Trophoblast cell (in vitro differentiated cells and primary cell): ENCODE measurements at regions not wholly inside any gene's neighbourhood (a gene's known extent, or its start where the extent isn't known, plus 50 kb on each side); places are given as distances from the start of the nearest gene placed in this dataset.

Experiments
- DNase-seq, 2 donors: peaks; one replicate each; pipeline ENCODE4 v3.0.0-alpha.2; 2016
- H2AFZ ChIP-seq: 2 replicates; pipeline ENCODE4 v1.6.1; 2013; ENCODE audit warnings: low read length, moderate library complexity, mild to moderate bottlenecking; ENCODE audit not compliant: insufficient read depth, poor library complexity
- H2AK5ac ChIP-seq: 2 replicates; pipeline ENCODE4 v1.6.1; 2013; ENCODE audit warnings: mild to moderate bottlenecking, low read length
- H2BK120ac ChIP-seq: 2 replicates; pipeline ENCODE4 v1.6.1; 2013; ENCODE audit warnings: low read length, mild to moderate bottlenecking, moderate library complexity; ENCODE audit not compliant: insufficient read depth, poor library complexity
- H2BK12ac ChIP-seq: 2 replicates; pipeline ENCODE4 v1.6.1; 2013; ENCODE audit warnings: mild to moderate bottlenecking, low read length, moderate library complexity
- H2BK5ac ChIP-seq: 2 replicates; pipeline ENCODE4 v1.6.1; 2013; ENCODE audit warnings: low read length, low read depth, moderate library complexity, mild to moderate bottlenecking; ENCODE audit not compliant: poor library complexity
- H3K14ac ChIP-seq: 2 replicates; pipeline ENCODE4 v1.6.1; 2013; ENCODE audit warnings: mild to moderate bottlenecking, low read length
- H3K18ac ChIP-seq: 2 replicates; pipeline ENCODE4 v1.6.1; 2013; ENCODE audit warnings: mild to moderate bottlenecking, low read length
- H3K23ac ChIP-seq: 2 replicates; pipeline ENCODE4 v1.6.1; 2013; ENCODE audit warnings: low read length
- H3K27ac ChIP-seq: 2 replicates; pipeline ENCODE4 v1.5.1; 2013; ENCODE audit warnings: low read depth, mild to moderate bottlenecking, inconsistent platforms, low read length, moderate library complexity
- H3K27me3 ChIP-seq: 2 replicates; pipeline ENCODE4 v1.6.1; 2013; ENCODE audit warnings: inconsistent platforms, mild to moderate bottlenecking, low read length, moderate library complexity; ENCODE audit not compliant: insufficient read depth
- H3K36me3 ChIP-seq, 2 experiments: 1 replicate in 1 of 2; 2 replicates in 1 of 2; pipeline ENCODE4 v1.6.1; 2013; ENCODE audit warnings: low read length in 2 of 2, mild to moderate bottlenecking in 2 of 2, moderate library complexity in 1 of 2; ENCODE audit not compliant: insufficient read depth in 2 of 2, control insufficient read depth in 1 of 2
- H3K4ac ChIP-seq: 2 replicates; pipeline ENCODE4 v1.6.1; 2013; ENCODE audit warnings: low read depth, mild to moderate bottlenecking, low read length, moderate library complexity
- H3K4me1 ChIP-seq, 2 experiments: 1 replicate in 1 of 2; 2 replicates in 1 of 2; pipeline ENCODE4 v1.6.1; 2013; ENCODE audit warnings: low read length in 2 of 2, mild to moderate bottlenecking in 2 of 2, moderate library complexity in 1 of 2; ENCODE audit not compliant: insufficient read depth in 2 of 2, control insufficient read depth in 1 of 2
- H3K4me2 ChIP-seq: 2 replicates; pipeline ENCODE4 v1.6.1; 2013; ENCODE audit warnings: inconsistent platforms, mild to moderate bottlenecking, low read length, moderate library complexity
- H3K4me3 ChIP-seq: 2 replicates; pipeline ENCODE4 v1.5.1; 2013; ENCODE audit warnings: mild to moderate bottlenecking, low read depth, low read length, inconsistent platforms
- H3K79me1 ChIP-seq: one replicate; pipeline ENCODE4 v1.6.1; 2013; ENCODE audit warnings: low read length
- H3K79me2 ChIP-seq: 2 replicates; pipeline ENCODE4 v1.6.1; 2013; ENCODE audit warnings: low read length, mild to moderate bottlenecking; ENCODE audit not compliant: control insufficient read depth, insufficient read depth, poor library complexity
- H3K9ac ChIP-seq: 2 replicates; pipeline ENCODE4 v1.6.1; 2013; ENCODE audit warnings: mild to moderate bottlenecking, low read length
- H3K9me3 ChIP-seq: 2 replicates; pipeline ENCODE4 v1.6.1; 2013; ENCODE audit warnings: low read depth, mild to moderate bottlenecking, control low read depth, inconsistent platforms, low read length; ENCODE audit not compliant: insufficient read depth
- H4K12ac ChIP-seq: 2 replicates; pipeline ENCODE4 v1.6.1; 2013; ENCODE audit warnings: low read depth, mild to moderate bottlenecking, low read length, moderate library complexity
- H4K8ac ChIP-seq: 2 replicates; pipeline ENCODE4 v1.6.1; 2013; ENCODE audit warnings: low read depth, mild to moderate bottlenecking, low read length, moderate library complexity
- H4K91ac ChIP-seq: one replicate; pipeline ENCODE4 v1.6.1; 2013; ENCODE audit warnings: low read depth, mild to moderate bottlenecking, low read length, moderate library complexity
- WGBS: extraction: QIAGEN DNeasy Blood & Tissue Kit; methylation state at CpG from one replicate; pipeline ENCODE4 v1.1.7; 2013; ENCODE audit warnings: missing lambda C conversion rate; ENCODE audit not compliant: insufficient read length, insufficient coverage; ENCODE audit errors: extremely low coverage; 5-methylcytosine and 5-hydroxymethylcytosine counted together

DNA sequence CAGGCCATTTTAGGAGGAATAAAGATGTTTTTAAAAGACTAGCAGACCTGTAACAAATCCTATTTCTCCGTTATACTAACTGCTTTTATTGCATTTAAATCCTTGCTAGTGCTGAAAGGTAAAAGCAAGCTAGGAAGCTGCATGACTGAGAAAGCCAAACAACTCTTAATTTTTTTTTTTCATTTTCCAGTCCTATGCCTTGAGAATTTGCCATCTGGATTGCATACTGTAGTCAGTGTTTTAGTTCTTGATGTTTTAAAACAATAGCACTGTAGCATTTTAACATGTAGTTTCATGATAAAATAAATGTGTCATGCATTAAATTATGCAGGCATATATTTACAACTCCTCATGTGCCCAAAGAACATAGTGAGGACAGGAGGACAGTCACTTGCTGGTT lies 108.4 kb upstream of the FGF10 start:
- Histone ChIP-seq H3K79me1 (no peaks in the 10 kb centered on the region), H2AFZ (no peak overlapping the region), H3K79me2 (no peaks in the 10 kb centered on the region), H3K18ac (no peak overlapping the region), H4K12ac (no peak overlapping the region), H2BK12ac (no peak overlapping the region), H3K4me2 (no peak overlapping the region), H3K23ac (no peak overlapping the region), H3K14ac (no peak overlapping the region), H3K4me1 (no peaks in the 10 kb centered on the region), H3K9me3 (peaks cover 3% of the 10 kb centered on the region), H2BK5ac (no peak overlapping the region), H3K27ac (no peak overlapping the region), H3K27me3 (no peaks in the 10 kb centered on the region), H2AK5ac (no peak overlapping the region), H3K36me3 (no peaks in the 10 kb centered on the region), H3K4me3 (no peak overlapping the region), H3K4ac (no peak overlapping the region), H3K9ac (no peak overlapping the region), H4K8ac (no peak overlapping the region), H2BK120ac (no peak overlapping the region), H4K91ac (no peak overlapping the region)
- DNase-seq = no peak
- no CpG with 5 or more reads among the region's 1 CpG for WGBS

DNA sequence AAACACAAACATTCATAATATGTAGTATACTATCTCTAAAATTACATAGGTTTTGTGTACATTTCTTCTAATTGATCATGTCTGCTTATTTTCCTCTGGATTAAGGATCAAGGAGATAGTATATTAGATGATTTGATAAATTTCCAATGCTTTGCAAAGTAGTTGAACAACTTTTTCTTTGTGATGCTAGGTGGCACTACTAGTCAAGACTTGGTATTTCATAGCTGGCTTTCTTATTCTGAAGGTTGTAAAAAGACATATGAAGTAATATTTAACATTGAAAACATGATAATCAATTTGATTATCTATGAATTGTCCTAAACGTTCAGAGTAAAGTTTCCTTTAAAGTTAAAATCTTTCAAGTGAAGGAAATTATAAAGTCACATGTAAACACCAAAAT lies 106.1 kb upstream of the FGF10 start:
- DNase-seq = no peak
- Histone ChIP-seq H3K4me1 (no peaks in the 10 kb centered on the region), H3K27ac (no peak overlapping the region), H2BK5ac (no peak overlapping the region), H4K8ac (no peak overlapping the region), H3K4ac (no peak overlapping the region), H3K14ac (no peak overlapping the region), H3K4me2 (no peak overlapping the region), H3K18ac (no peak overlapping the region), H4K91ac (no peak overlapping the region), H2AK5ac (no peak overlapping the region), H3K4me3 (no peak overlapping the region), H4K12ac (no peak overlapping the region), H3K27me3 (no peaks in the 10 kb centered on the region), H2BK12ac (no peak overlapping the region), H3K79me2 (no peaks in the 10 kb centered on the region), H3K79me1 (no peaks in the 10 kb centered on the region), H3K36me3 (no peaks in the 10 kb centered on the region), H3K23ac (no peak overlapping the region), H3K9ac (no peak overlapping the region), H2AFZ (no peak overlapping the region), H3K9me3 (peaks cover 4% of the 10 kb centered on the region), H2BK120ac (no peak overlapping the region)
- WGBS = no CpG with 5 or more reads among the region's 1 CpG

DNA sequence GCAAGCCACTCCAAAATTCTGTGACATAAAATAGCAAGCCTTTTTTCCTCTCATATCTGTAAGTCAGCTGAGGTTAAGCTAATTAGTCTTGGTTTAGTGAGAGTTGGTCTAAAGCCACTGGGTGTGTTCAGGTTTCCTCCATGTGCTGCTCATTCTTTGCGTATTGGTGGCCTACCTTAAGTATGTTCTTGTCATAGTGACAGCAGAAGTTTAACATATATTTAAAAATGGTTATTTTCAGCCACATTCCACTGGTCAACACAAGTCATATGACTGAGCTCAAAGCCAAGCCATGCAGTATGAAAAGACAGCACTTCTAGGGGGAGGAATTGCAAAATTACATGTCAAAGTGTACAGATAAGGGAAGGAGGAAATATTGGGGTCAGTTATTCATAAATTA lies 100.5 kb upstream of the FGF10 start:
- Histone ChIP-seq H3K18ac (no peak overlapping the region), H3K14ac (no peak overlapping the region), H3K79me2 (no peaks in the 10 kb centered on the region), H4K12ac (no peak overlapping the region), H3K23ac (no peak overlapping the region), H3K4ac (no peak overlapping the region), H2BK12ac (no peak overlapping the region), H2BK120ac (no peak overlapping the region), H3K4me2 (no peak overlapping the region), H3K27me3 (no peaks in the 10 kb centered on the region), H2AK5ac (no peak overlapping the region), H3K4me3 (no peak overlapping the region), H4K8ac (no peak overlapping the region), H3K9ac (no peak overlapping the region), H4K91ac (no peak overlapping the region), H3K9me3 (peaks cover 4% of the 10 kb centered on the region), H2AFZ (no peak overlapping the region), H3K27ac (no peak overlapping the region), H3K79me1 (no peaks in the 10 kb centered on the region), H2BK5ac (no peak overlapping the region), H3K4me1 (no peaks in the 10 kb centered on the region), H3K36me3 (no peaks in the 10 kb centered on the region)
- DNase-seq = no peak
- WGBS = no CpG with 5 or more reads among the region's 1 CpG

GRCh38 chr5:44486591-44486990 lies 97.4 kb upstream of the FGF10 start:
- H3K79me1 ChIP-seq = no peaks in the 10 kb centered on the region
- H3K27me3 ChIP-seq = no peaks in the 10 kb centered on the region
- no peak overlapping the region for H3K4me3 ChIP-seq
- no peaks in the 10 kb centered on the region for H3K36me3 ChIP-seq
- no peak overlapping the region for H2BK120ac ChIP-seq
- DNase-seq = no peak
- no peak overlapping the region for H4K12ac ChIP-seq
- H3K14ac ChIP-seq = no peak overlapping the region
- H2AK5ac ChIP-seq = no peak overlapping the region
- H3K23ac ChIP-seq = no peak overlapping the region
- no peaks in the 10 kb centered on the region for H3K79me2 ChIP-seq
- H2BK5ac ChIP-seq = no peak overlapping the region
- H3K4me2 ChIP-seq = no peak overlapping the region
- no peaks in the 10 kb centered on the region for H3K4me1 ChIP-seq
- H3K9me3 ChIP-seq = no peaks in the 10 kb centered on the region
- H3K27ac ChIP-seq = no peak overlapping the region
- no peak overlapping the region for H4K8ac ChIP-seq
- no CpG with 5 or more reads among the region's 1 CpG for WGBS
- H4K91ac ChIP-seq = no peak overlapping the region
- H3K4ac ChIP-seq = no peak overlapping the region
- H3K18ac ChIP-seq = no peak overlapping the region
- H3K9ac ChIP-seq = no peak overlapping the region
- no peak overlapping the region for H2BK12ac ChIP-seq
- no peak overlapping the region for H2AFZ ChIP-seq
